Caco-2 (cell line): ENCODE measurements at regions not wholly inside any gene's neighbourhood (a gene's known extent, or its start where the extent isn't known, plus 50 kb on each side); places are given as distances from the start of the nearest gene placed in this dataset.

Experiments used
- BruUV-seq: library from RNA; stranded (reverse); fragments of 400-500 nt; replicated peaks from 2 replicates; lab custom pipeline; 2021; lab: Mats Ljungman, UMichigan
- CTCF ChIA-PET: fragments of 300-600 bp; sonication (Branson Sonifier 250); formaldehyde crosslinking; loops from one replicate; lab custom pipeline; 2022; ENCODE audit warnings: antibody characterized with exemption; lab: Charles Lee
- POLR2A ChIA-PET: fragments of 300-600 bp; sonication (Branson Sonifier 250); formaldehyde crosslinking; loops from one replicate; lab custom pipeline; 2022; ENCODE audit warnings: antibody characterized with exemption; lab: Charles Lee
- DNase-seq, 2 experiments: peaks; one replicate each; pipeline versions ENCODE4 v3.0.0 to v3.0.0-alpha.2; 2020 to 2022
- H3K27me3 ChIP-seq: replicated peaks from 2 replicates; pipeline ENCODE4 v1.6.0; 2011; ENCODE audit warnings: low read length; ENCODE audit not compliant: control insufficient read depth, insufficient read depth
- H3K36me3 ChIP-seq: 2 replicates; pipeline ENCODE4 v1.5.1; 2011; ENCODE audit warnings: low read length; ENCODE audit not compliant: control insufficient read depth, insufficient read depth
- H3K4me1 ChIP-seq: fragments of 250-450 bp; sonication (Bioruptor Pico); 2 replicates; pipeline ENCODE4 v1.5.1; 2020; ENCODE audit warnings: mild to moderate bottlenecking
- H3K4me3 ChIP-seq: 2 replicates; pipeline ENCODE4 v1.5.1; 2011; ENCODE audit warnings: low read depth, mild to moderate bottlenecking, control low read depth, low read length
- H3K9me3 ChIP-seq: fragments of 250-450 bp; sonication (Bioruptor Pico); 2 replicates; pipeline ENCODE4 v1.5.1; 2020; ENCODE audit warnings: mild to moderate bottlenecking, moderate library complexity
- H3K27ac Mint-ChIP-seq: one replicate; pipeline ENCODE4 v1.8.0; 2022; ENCODE audit warnings: mixed read lengths; ENCODE audit not compliant: unreplicated experiment
- H3K27me3 Mint-ChIP-seq: one replicate; pipeline ENCODE4 v1.8.0; 2022; ENCODE audit warnings: mixed read lengths; ENCODE audit not compliant: insufficient read depth, unreplicated experiment
- H3K36me3 Mint-ChIP-seq: one replicate; pipeline ENCODE4 v1.8.0; 2022; ENCODE audit warnings: mild to moderate bottlenecking, mixed read lengths; ENCODE audit not compliant: insufficient read depth, unreplicated experiment
- H3K4me1 Mint-ChIP-seq: one replicate; pipeline ENCODE4 v1.8.0; 2022; ENCODE audit warnings: low read depth, mixed read lengths; ENCODE audit not compliant: unreplicated experiment
- H3K4me3 Mint-ChIP-seq: one replicate; pipeline ENCODE4 v1.8.0; 2022; ENCODE audit warnings: mild to moderate bottlenecking, moderate library complexity, mixed read lengths; ENCODE audit not compliant: unreplicated experiment
- H3K9me3 Mint-ChIP-seq: one replicate; pipeline ENCODE4 v1.8.0; 2022; ENCODE audit warnings: mixed read lengths; ENCODE audit not compliant: unreplicated experiment
- intact Hi-C: fragments of 100-400 bp; cut with micrococcal nuclease; formaldehyde crosslinking; loops from one replicate; pipeline ENCODE4 v1.10.0; 2022; ENCODE audit not compliant: unreplicated experiment
- TF ChIP-seq, protein P1 (sequence below), 2 experiments: fragments of 200-600 bp in 1 of 2; IDR thresholded peaks; 1 replicate in 1 of 2; 2 replicates in 1 of 2; pipeline versions ENCODE4 v1.5.1 to v1.8.0; 2011 to 2022; ENCODE audit warnings: antibody characterized with exemption in 1 of 2, control low read depth in 1 of 2, inconsistent platforms in 1 of 2, low read depth in 1 of 2, low read length in 1 of 2, mild to moderate bottlenecking in 1 of 2, moderate library complexity in 1 of 2; ENCODE audit not compliant: insufficient read depth in 1 of 2, severe bottlenecking in 1 of 2, unreplicated experiment in 1 of 2

- H3K4me1 Mint-ChIP-seq: no peaks in the 10 kb centered on the region
- TF ChIP-seq, protein P1, sequence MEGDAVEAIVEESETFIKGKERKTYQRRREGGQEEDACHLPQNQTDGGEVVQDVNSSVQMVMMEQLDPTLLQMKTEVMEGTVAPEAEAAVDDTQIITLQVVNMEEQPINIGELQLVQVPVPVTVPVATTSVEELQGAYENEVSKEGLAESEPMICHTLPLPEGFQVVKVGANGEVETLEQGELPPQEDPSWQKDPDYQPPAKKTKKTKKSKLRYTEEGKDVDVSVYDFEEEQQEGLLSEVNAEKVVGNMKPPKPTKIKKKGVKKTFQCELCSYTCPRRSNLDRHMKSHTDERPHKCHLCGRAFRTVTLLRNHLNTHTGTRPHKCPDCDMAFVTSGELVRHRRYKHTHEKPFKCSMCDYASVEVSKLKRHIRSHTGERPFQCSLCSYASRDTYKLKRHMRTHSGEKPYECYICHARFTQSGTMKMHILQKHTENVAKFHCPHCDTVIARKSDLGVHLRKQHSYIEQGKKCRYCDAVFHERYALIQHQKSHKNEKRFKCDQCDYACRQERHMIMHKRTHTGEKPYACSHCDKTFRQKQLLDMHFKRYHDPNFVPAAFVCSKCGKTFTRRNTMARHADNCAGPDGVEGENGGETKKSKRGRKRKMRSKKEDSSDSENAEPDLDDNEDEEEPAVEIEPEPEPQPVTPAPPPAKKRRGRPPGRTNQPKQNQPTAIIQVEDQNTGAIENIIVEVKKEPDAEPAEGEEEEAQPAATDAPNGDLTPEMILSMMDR (IDR thresholded peaks at IDR 0.05; ENCODE audit: insufficient read depth in 1 of 2, low read depth in 1 of 2, low read length in 1 of 2, severe bottlenecking in 1 of 2, unreplicated experiment in 1 of 2): no peak
- intact Hi-C loops: no loop called here
- H3K4me3 Mint-ChIP-seq: no peak overlapping the region
- Histone ChIP-seq H3K36me3 (no peaks in the 10 kb centered on the region), H3K4me3 (no peak overlapping the region), H3K4me1 (no peaks in the 10 kb centered on the region), H3K27me3 (no peaks in the 10 kb centered on the region), H3K9me3 (peaks cover 4% of the 10 kb centered on the region; the same call in 1 of the 2 replicates)
- CTCF ChIA-PET: no interaction called here
- DNase-seq: no peak
- no TSS peak for BruUV-seq
- H3K9me3 Mint-ChIP-seq: peaks cover 21% of the 10 kb centered on the region
- H3K27ac Mint-ChIP-seq: no peak overlapping the region
- no peaks in the 10 kb centered on the region for H3K36me3 Mint-ChIP-seq
- POLR2A ChIA-PET: no interaction called here
- H3K27me3 Mint-ChIP-seq: no peaks in the 10 kb centered on the region
Observed at GRCh38 chr7:56493196-56493595, 377.0 kb upstream of the NUPR2 start.

GRCh38 chr7:56491636-56492425 lies 375.6 kb upstream of the NUPR2 start:
- no peaks in the 10 kb centered on the region; the same call in 1 of the 2 replicates for H3K9me3 ChIP-seq
- H3K4me3 ChIP-seq: no peak overlapping the region
- POLR2A ChIA-PET: interaction anchor here (0.6 kb wide), 1 partner anchor 445 kb away, joined by 4 read pairs; no protein-coding TSS in a partner anchor
- H3K27me3 Mint-ChIP-seq: no peaks in the 10 kb centered on the region
- TF ChIP-seq, protein P1 (IDR thresholded peaks at IDR 0.05; ENCODE audit: insufficient read depth in 1 of 2, low read depth in 1 of 2, low read length in 1 of 2, severe bottlenecking in 1 of 2, unreplicated experiment in 1 of 2): no peak
- no peaks in the 10 kb centered on the region for H3K36me3 ChIP-seq
- CTCF ChIA-PET: no interaction called here
- no peaks in the 10 kb centered on the region for H3K36me3 Mint-ChIP-seq
- DNase-seq: no peak
- H3K27ac Mint-ChIP-seq: no peak overlapping the region
- H3K9me3 Mint-ChIP-seq: peaks cover 27% of the 10 kb centered on the region
- no peaks in the 10 kb centered on the region for H3K4me1 Mint-ChIP-seq
- no peaks in the 10 kb centered on the region for H3K27me3 ChIP-seq
- intact Hi-C loops: no loop called here
- BruUV-seq: no TSS peak
- H3K4me1 ChIP-seq: no peaks in the 10 kb centered on the region
- H3K4me3 Mint-ChIP-seq: no peak overlapping the region

- H3K27ac Mint-ChIP-seq: no peak overlapping the region
- no peaks in the 10 kb centered on the region for H3K4me1 Mint-ChIP-seq
- POLR2A ChIA-PET: no interaction called here
- H3K4me3 Mint-ChIP-seq: no peak overlapping the region
- H3K36me3 Mint-ChIP-seq: no peaks in the 10 kb centered on the region
- intact Hi-C loops: no loop called here
- TF ChIP-seq, protein P1 (IDR thresholded peaks at IDR 0.05; ENCODE audit: insufficient read depth in 1 of 2, low read depth in 1 of 2, low read length in 1 of 2, severe bottlenecking in 1 of 2, unreplicated experiment in 1 of 2): no peak
- no peaks in the 10 kb centered on the region for H3K27me3 ChIP-seq
- CTCF ChIA-PET: no interaction called here
- BruUV-seq: no TSS peak
- no peaks in the 10 kb centered on the region for H3K4me1 ChIP-seq
- H3K9me3 Mint-ChIP-seq: peaks cover 42% of the 10 kb centered on the region
- no peaks in the 10 kb centered on the region for H3K9me3 ChIP-seq
- no peaks in the 10 kb centered on the region for H3K36me3 ChIP-seq
- no peaks in the 10 kb centered on the region for H3K27me3 Mint-ChIP-seq
- H3K4me3 ChIP-seq: no peak overlapping the region
- no peak for DNase-seq
Observed at GRCh38 chr7:56483861-56484550, 367.8 kb upstream of the NUPR2 start.
